NB4 (cell line): ENCODE measurements at regions not wholly inside any gene's neighbourhood (a gene's known extent, or its start where the extent isn't known, plus 50 kb on each side); places are given as distances from the start of the nearest gene placed in this dataset.

ENCODE experiments used
- POLR2A ChIP-seq: IDR thresholded peaks from 2 replicates; pipeline ENCODE4 v1.6.1; 2011; ENCODE audit warnings: mild to moderate bottlenecking; ENCODE audit not compliant: insufficient read length; ENCODE audit errors: extremely low read depth
- TF ChIP-seq, protein P1 (sequence below): IDR thresholded peaks from one replicate; pipeline ENCODE4 v1.5.1; 2012; ENCODE audit warnings: low read depth, low read length
- TF ChIP-seq, protein P2 (sequence below): IDR thresholded peaks from 2 replicates; pipeline ENCODE4 v1.6.1; 2011; ENCODE audit warnings: low read depth, low read length

DNA sequence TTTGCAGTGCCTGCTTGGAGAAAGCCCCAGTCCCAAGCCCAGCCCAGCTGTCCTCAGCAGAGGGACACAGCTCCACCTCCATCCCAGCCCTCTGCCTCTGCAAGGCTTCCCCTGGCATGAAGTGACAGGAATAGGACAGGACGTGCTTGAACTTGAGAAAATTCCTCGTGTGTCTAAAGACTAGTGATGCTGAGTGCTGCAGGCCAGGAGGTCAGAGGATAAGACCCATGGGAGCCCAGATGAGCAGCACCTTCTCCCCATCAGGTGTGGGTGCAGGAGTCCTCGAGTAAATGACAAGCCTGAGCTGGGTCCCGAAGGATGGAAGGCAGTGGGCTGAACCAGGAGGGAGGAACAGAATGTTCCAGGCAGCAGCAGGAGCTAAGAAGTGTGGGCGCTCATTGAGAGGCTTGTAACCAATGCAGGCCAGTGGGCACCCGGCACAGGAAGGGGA is 67.8 kb upstream of the UXS1 start:
- TF ChIP-seq, protein P1, sequence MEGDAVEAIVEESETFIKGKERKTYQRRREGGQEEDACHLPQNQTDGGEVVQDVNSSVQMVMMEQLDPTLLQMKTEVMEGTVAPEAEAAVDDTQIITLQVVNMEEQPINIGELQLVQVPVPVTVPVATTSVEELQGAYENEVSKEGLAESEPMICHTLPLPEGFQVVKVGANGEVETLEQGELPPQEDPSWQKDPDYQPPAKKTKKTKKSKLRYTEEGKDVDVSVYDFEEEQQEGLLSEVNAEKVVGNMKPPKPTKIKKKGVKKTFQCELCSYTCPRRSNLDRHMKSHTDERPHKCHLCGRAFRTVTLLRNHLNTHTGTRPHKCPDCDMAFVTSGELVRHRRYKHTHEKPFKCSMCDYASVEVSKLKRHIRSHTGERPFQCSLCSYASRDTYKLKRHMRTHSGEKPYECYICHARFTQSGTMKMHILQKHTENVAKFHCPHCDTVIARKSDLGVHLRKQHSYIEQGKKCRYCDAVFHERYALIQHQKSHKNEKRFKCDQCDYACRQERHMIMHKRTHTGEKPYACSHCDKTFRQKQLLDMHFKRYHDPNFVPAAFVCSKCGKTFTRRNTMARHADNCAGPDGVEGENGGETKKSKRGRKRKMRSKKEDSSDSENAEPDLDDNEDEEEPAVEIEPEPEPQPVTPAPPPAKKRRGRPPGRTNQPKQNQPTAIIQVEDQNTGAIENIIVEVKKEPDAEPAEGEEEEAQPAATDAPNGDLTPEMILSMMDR, result no peak
- no peak for TF ChIP-seq POLR2A
- TF ChIP-seq, protein P2, sequence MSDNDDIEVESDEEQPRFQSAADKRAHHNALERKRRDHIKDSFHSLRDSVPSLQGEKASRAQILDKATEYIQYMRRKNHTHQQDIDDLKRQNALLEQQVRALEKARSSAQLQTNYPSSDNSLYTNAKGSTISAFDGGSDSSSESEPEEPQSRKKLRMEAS, result no peak
